Adrenal gland (tissue), 5 donors: ENCODE measurements at regions not wholly inside any gene's neighbourhood (a gene's known extent, or its start where the extent isn't known, plus 50 kb on each side); places are given as distances from the start of the nearest gene placed in this dataset.

Experiments
- POLR2A ChIP-seq, 2 donors: fragments of 450-650 bp; IDR thresholded peaks; one replicate each; pipeline ENCODE4 v1.6.1; 2017; ENCODE audit warnings: antibody characterized with exemption in 2 of 2, mild to moderate bottlenecking in 2 of 2, moderate library complexity in 1 of 2
- TF ChIP-seq, protein P1 (sequence below), 6 experiments: fragments of 450-650 bp in 4 of 6; fragments of 200-600 bp in 2 of 6; sonication (generic) in 1 of 6; IDR thresholded peaks; 1 replicate in 5 of 6; 2 replicates in 1 of 6; pipeline versions ENCODE4 v1.5.1 to v1.8.0; 2016 to 2021; ENCODE audit warnings: antibody characterized with exemption in 6 of 6, mild to moderate bottlenecking in 2 of 6, moderate library complexity in 1 of 6
- donor health status: DM: no; HTN: no; CAD: no.

DNA sequence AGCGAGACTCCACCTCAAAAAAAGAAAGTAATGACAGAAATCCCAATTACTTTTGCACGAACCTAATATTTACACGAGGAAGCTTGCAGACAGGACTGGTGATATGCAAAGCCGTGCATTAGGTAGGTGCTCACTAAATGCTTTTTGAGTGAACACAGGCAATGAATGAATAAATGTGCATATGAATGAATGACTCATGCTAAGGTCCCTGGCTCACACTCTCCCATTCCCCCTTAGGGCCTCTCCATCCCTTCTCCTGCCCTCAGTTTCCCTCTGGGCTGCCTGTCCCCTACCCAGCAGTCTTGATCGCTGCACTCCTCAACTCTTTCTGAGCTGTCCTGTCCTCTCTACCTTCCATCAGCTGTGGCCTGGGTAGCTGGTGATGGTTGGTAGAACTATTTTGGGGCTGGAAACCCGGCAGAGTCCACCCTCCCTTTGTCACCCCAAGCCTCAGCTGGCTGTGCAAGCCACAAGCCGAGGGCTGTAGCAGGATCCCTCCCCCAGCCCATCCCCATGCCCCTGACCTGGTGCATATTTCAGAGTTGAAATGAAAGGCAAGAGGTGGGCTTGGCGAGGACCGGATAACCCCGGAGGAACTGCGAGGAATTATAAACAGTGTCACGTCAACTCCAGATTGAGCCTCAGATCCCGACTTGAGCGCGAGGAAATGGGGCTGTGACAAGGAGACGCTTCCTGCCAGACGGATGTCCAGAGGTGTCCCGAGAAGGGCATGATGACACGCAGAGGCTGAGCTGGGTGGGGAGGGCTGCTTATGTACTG is 191.7 kb upstream of the GSC start:
- TF ChIP-seq, protein P1, sequence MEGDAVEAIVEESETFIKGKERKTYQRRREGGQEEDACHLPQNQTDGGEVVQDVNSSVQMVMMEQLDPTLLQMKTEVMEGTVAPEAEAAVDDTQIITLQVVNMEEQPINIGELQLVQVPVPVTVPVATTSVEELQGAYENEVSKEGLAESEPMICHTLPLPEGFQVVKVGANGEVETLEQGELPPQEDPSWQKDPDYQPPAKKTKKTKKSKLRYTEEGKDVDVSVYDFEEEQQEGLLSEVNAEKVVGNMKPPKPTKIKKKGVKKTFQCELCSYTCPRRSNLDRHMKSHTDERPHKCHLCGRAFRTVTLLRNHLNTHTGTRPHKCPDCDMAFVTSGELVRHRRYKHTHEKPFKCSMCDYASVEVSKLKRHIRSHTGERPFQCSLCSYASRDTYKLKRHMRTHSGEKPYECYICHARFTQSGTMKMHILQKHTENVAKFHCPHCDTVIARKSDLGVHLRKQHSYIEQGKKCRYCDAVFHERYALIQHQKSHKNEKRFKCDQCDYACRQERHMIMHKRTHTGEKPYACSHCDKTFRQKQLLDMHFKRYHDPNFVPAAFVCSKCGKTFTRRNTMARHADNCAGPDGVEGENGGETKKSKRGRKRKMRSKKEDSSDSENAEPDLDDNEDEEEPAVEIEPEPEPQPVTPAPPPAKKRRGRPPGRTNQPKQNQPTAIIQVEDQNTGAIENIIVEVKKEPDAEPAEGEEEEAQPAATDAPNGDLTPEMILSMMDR (IDR thresholded peaks at IDR 0.05): no peak
- no peak for TF ChIP-seq POLR2A (IDR thresholded peaks at IDR 0.05)
